ENCODE measurements at regions not wholly inside any gene's neighbourhood (a gene's known extent, or its start where the extent isn't known, plus 50 kb on each side); places are given as distances from the start of the nearest gene placed in this dataset.

DNA sequence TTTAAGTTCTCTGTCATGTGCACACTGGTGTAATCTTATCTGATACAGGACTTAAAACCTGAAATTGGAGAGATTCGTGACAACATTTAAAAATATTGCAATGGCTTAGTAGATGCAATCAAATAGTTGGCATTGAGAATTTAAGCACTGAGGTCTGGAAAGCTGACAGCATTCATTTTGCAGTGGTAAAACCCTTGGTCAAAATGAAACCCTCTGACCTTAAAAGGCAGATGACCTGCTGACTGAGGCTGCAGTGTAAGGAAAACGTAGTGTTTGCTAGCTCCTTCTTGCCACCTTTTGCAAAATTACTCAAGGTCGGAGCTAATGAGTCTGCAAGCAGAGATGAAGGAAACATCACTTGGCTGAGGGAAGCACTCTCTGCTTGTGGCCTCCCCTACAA, 150.6 kb downstream of the KCTD12 start:
- TF ChIP-seq POLR2AphosphoS5 (IDR thresholded peaks at IDR 0.05; ENCODE audit: borderline replicate concordance, low read depth, low read length) (no peak), EZH2 (IDR thresholded peaks at IDR 0.05) (no peak), FOXP2 (optimal IDR thresholded peaks at IDR 0.05; ENCODE audit: control extremely low read depth, extremely low read length, insufficient read depth) (no peak)
